Lung (tissue), 11 donors: ENCODE measurements at regions not wholly inside any gene's neighbourhood (a gene's known extent, or its start where the extent isn't known, plus 50 kb on each side); places are given as distances from the start of the nearest gene placed in this dataset.

ENCODE experiments used
- ATAC-seq: fragments of 200-7000 bp; cut with Tn5 transposase; one replicate; pipeline ENCODE4 v1.9.1; 2020; ENCODE audit warnings: moderate number of reproducible peaks; ENCODE audit not compliant: insufficient read depth, low FRiP score
- DNase-seq, 3 donors: peaks; one replicate each; pipeline ENCODE4 v3.0.0-alpha.2; 2013 to 2017
- H3K27ac ChIP-seq, 2 donors: one replicate each; pipeline ENCODE4 v1.5.1; 2013; ENCODE audit warnings: mild to moderate bottlenecking in 2 of 2, moderate library complexity in 2 of 2, control low read depth in 1 of 2, inconsistent platforms in 1 of 2, low read depth in 1 of 2, low read length in 1 of 2
- H3K27me3 ChIP-seq, 3 donors: one replicate each; pipeline ENCODE4 v1.5.1; 2013; ENCODE audit warnings: low read length in 2 of 3; ENCODE audit not compliant: control insufficient read depth in 3 of 3, insufficient read depth in 3 of 3
- H3K36me3 ChIP-seq, 4 donors: one replicate each; pipeline ENCODE4 v1.5.1; 2013; ENCODE audit warnings: low read length in 4 of 4, mild to moderate bottlenecking in 1 of 4, moderate library complexity in 1 of 4; ENCODE audit not compliant: control insufficient read depth in 4 of 4, insufficient read depth in 4 of 4
- H3K4me1 ChIP-seq, 5 donors: one replicate each; pipeline ENCODE4 v1.5.1; 2013; ENCODE audit warnings: low read length in 5 of 5, mild to moderate bottlenecking in 2 of 5, moderate library complexity in 1 of 5; ENCODE audit not compliant: control insufficient read depth in 5 of 5, insufficient read depth in 5 of 5
- H3K4me3 ChIP-seq: one replicate; pipeline ENCODE4 v1.5.1; 2013; ENCODE audit warnings: mild to moderate bottlenecking, control low read depth, moderate library complexity
- H3K9ac ChIP-seq, 2 donors: one replicate each; pipeline ENCODE4 v1.5.1; 2013; ENCODE audit warnings: low read length in 2 of 2, control low read depth in 1 of 2; ENCODE audit not compliant: insufficient read depth in 1 of 2
- H3K9me3 ChIP-seq, 4 donors: one replicate each; pipeline ENCODE4 v1.5.1; 2013; ENCODE audit warnings: low read length in 3 of 4, mild to moderate bottlenecking in 1 of 4, moderate library complexity in 1 of 4; ENCODE audit not compliant: control insufficient read depth in 4 of 4, insufficient read depth in 3 of 4
- WGBS, 2 donors: extraction: QIAGEN DNeasy Blood & Tissue Kit; methylation state at CpG; one replicate each; pipeline ENCODE4 v1.1.7; 2013; 5-methylcytosine and 5-hydroxymethylcytosine counted together
- TF ChIP-seq, protein P1 (sequence below): IDR thresholded peaks from 2 replicates; pipeline ENCODE4 v1.5.1; 2012; ENCODE audit warnings: mild to moderate bottlenecking; ENCODE audit errors: control extremely low read depth, extremely low read depth
- donor health status: control.
- donor health status: control.
- donor health status: Bipolar disorder and iron deficiency.
- donor health status: healthy.
- donor health status: DM: yes; HTN: yes; CAD: no.

DNA sequence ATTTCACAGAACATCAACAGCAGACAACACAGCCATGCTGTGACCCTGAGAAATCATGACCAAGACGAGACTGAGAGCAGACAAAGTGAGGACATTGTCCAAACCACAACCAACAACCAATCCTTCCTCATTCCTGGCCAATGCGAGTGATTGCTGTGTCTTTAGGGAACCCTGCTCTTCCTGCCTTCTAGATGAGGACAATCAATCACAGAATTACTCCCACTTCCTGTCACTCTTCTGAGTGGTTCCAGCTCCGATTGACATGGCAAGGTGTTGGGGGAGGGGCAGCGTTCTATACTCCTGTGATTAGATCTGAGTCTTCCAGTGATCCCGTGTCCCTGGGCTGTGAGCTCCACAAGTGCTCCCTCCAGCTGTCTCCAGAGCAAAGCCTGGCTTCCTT, 227.8 kb downstream of the STIM2 start:
- WGBS, 2 donors, result 14 to 33% methylated on average over 5 of the region's 5 CpGs
- DNase-seq, result no peak
- peaks cover 3 to 20% (median 3%) of the 10 kb centered on the region in 3 donors for H3K27me3 ChIP-seq
- no peak for ATAC-seq
- no peak overlapping the region for H3K4me3 ChIP-seq
- no peaks in the 10 kb centered on the region for H3K36me3 ChIP-seq
- H3K9me3 ChIP-seq, result peaks cover 0 to 3% (median 0%) of the 10 kb centered on the region in 4 donors
- H3K4me1 ChIP-seq, result peaks cover 0 to 7% (median 0%) of the 10 kb centered on the region in 5 donors
- no peak overlapping the region for H3K27ac ChIP-seq
- TF ChIP-seq, protein P1, sequence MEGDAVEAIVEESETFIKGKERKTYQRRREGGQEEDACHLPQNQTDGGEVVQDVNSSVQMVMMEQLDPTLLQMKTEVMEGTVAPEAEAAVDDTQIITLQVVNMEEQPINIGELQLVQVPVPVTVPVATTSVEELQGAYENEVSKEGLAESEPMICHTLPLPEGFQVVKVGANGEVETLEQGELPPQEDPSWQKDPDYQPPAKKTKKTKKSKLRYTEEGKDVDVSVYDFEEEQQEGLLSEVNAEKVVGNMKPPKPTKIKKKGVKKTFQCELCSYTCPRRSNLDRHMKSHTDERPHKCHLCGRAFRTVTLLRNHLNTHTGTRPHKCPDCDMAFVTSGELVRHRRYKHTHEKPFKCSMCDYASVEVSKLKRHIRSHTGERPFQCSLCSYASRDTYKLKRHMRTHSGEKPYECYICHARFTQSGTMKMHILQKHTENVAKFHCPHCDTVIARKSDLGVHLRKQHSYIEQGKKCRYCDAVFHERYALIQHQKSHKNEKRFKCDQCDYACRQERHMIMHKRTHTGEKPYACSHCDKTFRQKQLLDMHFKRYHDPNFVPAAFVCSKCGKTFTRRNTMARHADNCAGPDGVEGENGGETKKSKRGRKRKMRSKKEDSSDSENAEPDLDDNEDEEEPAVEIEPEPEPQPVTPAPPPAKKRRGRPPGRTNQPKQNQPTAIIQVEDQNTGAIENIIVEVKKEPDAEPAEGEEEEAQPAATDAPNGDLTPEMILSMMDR, result no peak
- no peak overlapping the region for H3K9ac ChIP-seq

DNA sequence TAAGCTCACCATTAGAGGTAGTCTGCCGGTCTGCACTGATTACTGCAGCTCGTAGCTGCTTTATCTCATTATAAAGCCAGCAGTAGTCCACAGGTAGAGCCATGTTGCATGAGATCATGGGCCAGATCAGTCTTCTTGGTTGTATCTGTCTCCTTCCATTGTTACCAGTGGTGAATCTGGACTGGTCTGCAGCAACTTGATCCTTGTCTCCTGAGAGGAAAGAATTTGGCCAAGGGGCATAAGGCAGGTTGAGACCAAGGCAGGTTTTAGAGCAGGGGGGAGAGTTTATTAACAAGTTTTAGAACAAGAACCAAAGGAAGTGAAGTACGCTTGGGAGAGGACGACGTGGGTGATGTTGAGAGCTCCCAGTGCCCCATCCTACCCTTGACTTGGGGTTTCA, 228.5 kb downstream of the STIM2 start:
- no peak for ATAC-seq
- 93 to 95% methylated on average over 5 of the region's 5 CpGs for WGBS, 2 donors
- peaks cover 0 to 3% (median 0%) of the 10 kb centered on the region in 4 donors for H3K9me3 ChIP-seq
- H3K9ac ChIP-seq, result no peak overlapping the region
- H3K27ac ChIP-seq, result no peak overlapping the region
- DNase-seq, result no peak
- no peak overlapping the region for H3K4me3 ChIP-seq
- H3K27me3 ChIP-seq, result peaks cover 3 to 20% (median 3%) of the 10 kb centered on the region in 3 donors
- no peaks in the 10 kb centered on the region for H3K36me3 ChIP-seq
- H3K4me1 ChIP-seq, result peaks cover 0 to 6% (median 0%) of the 10 kb centered on the region in 5 donors
- TF ChIP-seq, protein P1, result no peak

DNA sequence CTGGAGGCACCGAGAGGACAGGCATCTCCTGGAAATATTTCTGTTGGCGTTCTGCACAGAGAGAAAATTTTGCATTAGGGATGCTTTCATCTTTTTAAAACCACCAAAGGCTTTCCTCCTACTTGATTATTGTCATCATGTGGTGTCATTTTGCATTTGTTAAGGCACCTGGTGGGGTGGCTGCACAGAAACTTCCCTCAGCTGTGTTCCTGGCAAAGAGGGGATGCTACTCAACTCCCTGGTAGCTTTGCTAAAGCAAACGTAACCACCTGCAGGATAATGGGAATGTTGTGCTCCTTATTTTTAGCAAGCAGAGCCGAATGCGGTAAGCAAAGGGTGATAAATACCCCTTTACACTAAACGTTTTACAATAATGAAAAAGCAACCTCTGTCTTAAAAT, 229.8 kb downstream of the STIM2 start:
- Histone ChIP-seq H3K4me1 (peaks cover 0 to 4% (median 0%) of the 10 kb centered on the region in 5 donors), H3K4me3 (no peak overlapping the region), H3K36me3 (no peaks in the 10 kb centered on the region), H3K9ac (no peak overlapping the region), H3K27ac (no peak overlapping the region), H3K9me3 (peaks cover 0 to 3% (median 0%) of the 10 kb centered on the region in 4 donors), H3K27me3 (peaks cover 3 to 20% (median 3%) of the 10 kb centered on the region in 3 donors)
- 76 to 78% methylated on average over 6 of the region's 6 CpGs for WGBS, 2 donors
- no peak for DNase-seq
- no peak for ATAC-seq
- TF ChIP-seq, protein P1, result no peak

DNA sequence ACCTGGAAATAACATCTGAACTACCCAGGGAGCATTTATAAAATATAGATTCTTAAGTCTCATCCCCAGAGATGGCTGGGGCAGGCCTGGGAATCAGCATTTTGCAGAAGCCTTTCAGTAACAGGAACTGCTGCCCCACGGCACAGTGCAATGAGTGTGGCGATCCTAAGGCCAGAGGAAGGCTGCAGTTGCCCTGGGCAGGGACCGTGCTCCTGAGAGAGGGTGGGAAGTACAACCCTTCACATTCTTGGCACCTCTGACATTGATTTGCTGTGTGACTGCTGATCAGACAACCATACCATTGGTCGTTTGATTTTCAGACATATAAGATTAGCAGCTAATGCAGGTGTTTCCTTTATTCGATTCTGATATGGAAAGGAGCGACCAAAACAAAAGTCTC, 233.6 kb downstream of the STIM2 start:
- Histone ChIP-seq H3K36me3 (no peaks in the 10 kb centered on the region), H3K27me3 (peaks cover 0 to 4% (median 3%) of the 10 kb centered on the region in 3 donors), H3K4me3 (no peak overlapping the region), H3K27ac (no peak overlapping the region), H3K9me3 (peaks cover 0 to 3% (median 0%) of the 10 kb centered on the region in 4 donors), H3K4me1 (peaks cover 0 to 3% (median 0%) of the 10 kb centered on the region in 5 donors), H3K9ac (no peak overlapping the region)
- DNase-seq (no peak), ATAC-seq (no peak)
- 59 to 72% methylated on average over 6 of the region's 6 CpGs for WGBS, 2 donors
- TF ChIP-seq, protein P1, result no peak
